KMS-11 (cell line): ENCODE measurements at regions not wholly inside any gene's neighbourhood (a gene's known extent, or its start where the extent isn't known, plus 50 kb on each side); places are given as distances from the start of the nearest gene placed in this dataset.

Source experiments
- H2AFZ ChIP-seq: fragments of 200-600 bp; sonication (generic); 2 replicates; pipeline ENCODE4 v1.6.1; 2016; ENCODE audit warnings: antibody characterized with exemption, mixed run types, low read depth
- H3K27ac ChIP-seq: fragments of 200-600 bp; sonication (generic); 2 replicates; pipeline ENCODE4 v1.6.1; 2016; ENCODE audit warnings: mild to moderate bottlenecking, mixed run types
- H3K27me3 ChIP-seq: fragments of 200-600 bp; sonication (generic); 2 replicates; pipeline ENCODE4 v1.6.1; 2017; ENCODE audit warnings: mild to moderate bottlenecking, low read depth, mixed run types, moderate library complexity; ENCODE audit not compliant: insufficient read depth
- H3K36me3 ChIP-seq: fragments of 200-600 bp; sonication (generic); 2 replicates; pipeline ENCODE4 v1.6.1; 2017; ENCODE audit warnings: mild to moderate bottlenecking, mixed run types; ENCODE audit not compliant: insufficient read depth
- H3K4me1 ChIP-seq: fragments of 200-600 bp; sonication (generic); 2 replicates; pipeline ENCODE4 v1.6.1; 2016; ENCODE audit warnings: mild to moderate bottlenecking, low read depth, mixed run types; ENCODE audit not compliant: poor library complexity, severe bottlenecking
- H3K4me2 ChIP-seq: fragments of 200-600 bp; sonication (generic); 2 replicates; pipeline ENCODE4 v1.7.0; 2016; ENCODE audit warnings: mild to moderate bottlenecking, mixed run types
- H3K4me3 ChIP-seq: fragments of 200-600 bp; sonication (generic); IDR thresholded peaks from 2 replicates; pipeline ENCODE4 v1.6.1; 2017; ENCODE audit warnings: low read depth, low read length, mixed read lengths; ENCODE audit not compliant: insufficient read depth
- H3K79me2 ChIP-seq: fragments of 200-600 bp; sonication (generic); 2 replicates; pipeline ENCODE4 v1.6.1; 2016; ENCODE audit warnings: low read depth, mixed run types; ENCODE audit not compliant: insufficient read depth
- H3K9ac ChIP-seq: fragments of 200-600 bp; sonication (generic); 2 replicates; pipeline ENCODE4 v1.6.1; 2016; ENCODE audit warnings: mild to moderate bottlenecking, mixed run types
- H4K20me1 ChIP-seq: fragments of 200-600 bp; sonication (generic); 2 replicates; pipeline ENCODE4 v1.6.1; 2016; ENCODE audit warnings: mild to moderate bottlenecking, mixed run types; ENCODE audit not compliant: insufficient read depth
- CTCF ChIP-seq: fragments of 200-600 bp; sonication (generic); conservative IDR thresholded peaks from 2 replicates; pipeline ENCODE4 v1.6.1; 2017; ENCODE audit warnings: low read depth, mild to moderate bottlenecking, antibody characterized with exemption, low read length, moderate library complexity, mixed read lengths

GRCh38 chr5:58317009-58317408 is 142.9 kb downstream of the PLK2 start:
- no peaks in the 10 kb centered on the region for H3K36me3 ChIP-seq
- H3K4me3 ChIP-seq: no peak overlapping the region
- no peaks in the 10 kb centered on the region for H3K27me3 ChIP-seq
- no peak overlapping the region for H3K27ac ChIP-seq
- H3K9ac ChIP-seq: no peak overlapping the region
- H3K4me1 ChIP-seq: no peaks in the 10 kb centered on the region
- H3K4me2 ChIP-seq: no peak overlapping the region
- TF ChIP-seq CTCF: no peak
- H4K20me1 ChIP-seq: no peaks in the 10 kb centered on the region
- H2AFZ ChIP-seq: no peak overlapping the region
- H3K79me2 ChIP-seq: no peaks in the 10 kb centered on the region

GRCh38 chr5:58315794-58316193 is 144.1 kb downstream of the PLK2 start:
- Histone ChIP-seq H4K20me1 (no peaks in the 10 kb centered on the region), H3K4me3 (no peak overlapping the region), H3K79me2 (no peaks in the 10 kb centered on the region), H3K4me2 (no peak overlapping the region), H3K27me3 (no peaks in the 10 kb centered on the region), H3K36me3 (no peaks in the 10 kb centered on the region), H3K9ac (no peak overlapping the region), H2AFZ (no peak overlapping the region), H3K4me1 (no peaks in the 10 kb centered on the region), H3K27ac (no peak overlapping the region)
- no peak for TF ChIP-seq CTCF

- H3K36me3 ChIP-seq: no peaks in the 10 kb centered on the region
- no peak overlapping the region for H3K4me3 ChIP-seq
- no peak overlapping the region for H3K27ac ChIP-seq
- H3K9ac ChIP-seq: no peak overlapping the region
- no peaks in the 10 kb centered on the region for H3K4me1 ChIP-seq
- no peaks in the 10 kb centered on the region for H3K79me2 ChIP-seq
- no peak for TF ChIP-seq CTCF
- H4K20me1 ChIP-seq: no peaks in the 10 kb centered on the region
- H3K4me2 ChIP-seq: no peak overlapping the region
- H2AFZ ChIP-seq: no peak overlapping the region
- H3K27me3 ChIP-seq: no peaks in the 10 kb centered on the region
Observed at GRCh38 chr5:58314356-58315210, 145.3 kb downstream of the PLK2 start.

- Histone ChIP-seq H3K4me3 (no peak overlapping the region), H3K36me3 (no peaks in the 10 kb centered on the region), H3K27ac (no peak overlapping the region), H3K4me2 (no peak overlapping the region), H4K20me1 (no peaks in the 10 kb centered on the region), H3K9ac (no peak overlapping the region), H3K79me2 (no peaks in the 10 kb centered on the region), H2AFZ (no peak overlapping the region), H3K27me3 (no peaks in the 10 kb centered on the region), H3K4me1 (no peaks in the 10 kb centered on the region)
- TF ChIP-seq CTCF: no peak
Observed at GRCh38 chr5:58312299-58312698, 147.6 kb downstream of the PLK2 start.
